K562 (cell line): ENCODE measurements at regions not wholly inside any gene's neighbourhood (a gene's known extent, or its start where the extent isn't known, plus 50 kb on each side); places are given as distances from the start of the nearest gene placed in this dataset.

Experiments used
- ARID3B ChIP-seq: fragments of 250-450 bp; sonication (Bioruptor Pico); IDR thresholded peaks from 2 replicates; pipeline ENCODE4 v1.4.0; 2020; ENCODE audit warnings: borderline replicate concordance
- TF ChIP-seq, protein P1 (sequence below), 3 experiments: IDR thresholded peaks in 2 of 3; conservative IDR thresholded peaks in 1 of 3; 2 replicates each; pipeline ENCODE4 v1.5.1; 2011 to 2012; ENCODE audit warnings: low read length in 3 of 3, mild to moderate bottlenecking in 3 of 3, control low read depth in 2 of 3, improper control_type of control experiment in 1 of 3, inconsistent platforms in 1 of 3, low read depth in 1 of 3, mixed read lengths in 1 of 3, moderate library complexity in 1 of 3; ENCODE audit not compliant: insufficient read depth in 2 of 3

DNA sequence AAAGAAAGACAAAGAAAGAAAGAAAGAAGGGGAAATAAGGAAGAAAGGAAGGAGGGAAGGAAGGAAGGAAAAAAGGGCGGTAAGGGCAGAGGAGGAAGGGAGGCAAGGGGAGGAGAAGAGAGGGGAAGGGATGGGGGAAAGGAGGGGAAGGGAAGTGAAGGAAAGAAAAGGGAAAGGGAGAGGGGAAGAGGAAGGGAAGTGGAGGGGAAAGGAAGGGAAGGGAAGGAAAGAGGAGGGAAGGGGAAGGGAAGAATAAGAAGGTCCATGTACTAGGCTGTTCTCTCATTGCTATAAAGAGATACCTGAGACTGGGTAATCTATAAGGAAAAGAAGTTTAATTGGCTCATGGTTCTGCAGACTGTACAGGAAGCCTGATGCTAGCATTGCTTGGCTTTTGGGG is 217.1 kb downstream of the ENC1 start:
- TF ChIP-seq, protein P1, sequence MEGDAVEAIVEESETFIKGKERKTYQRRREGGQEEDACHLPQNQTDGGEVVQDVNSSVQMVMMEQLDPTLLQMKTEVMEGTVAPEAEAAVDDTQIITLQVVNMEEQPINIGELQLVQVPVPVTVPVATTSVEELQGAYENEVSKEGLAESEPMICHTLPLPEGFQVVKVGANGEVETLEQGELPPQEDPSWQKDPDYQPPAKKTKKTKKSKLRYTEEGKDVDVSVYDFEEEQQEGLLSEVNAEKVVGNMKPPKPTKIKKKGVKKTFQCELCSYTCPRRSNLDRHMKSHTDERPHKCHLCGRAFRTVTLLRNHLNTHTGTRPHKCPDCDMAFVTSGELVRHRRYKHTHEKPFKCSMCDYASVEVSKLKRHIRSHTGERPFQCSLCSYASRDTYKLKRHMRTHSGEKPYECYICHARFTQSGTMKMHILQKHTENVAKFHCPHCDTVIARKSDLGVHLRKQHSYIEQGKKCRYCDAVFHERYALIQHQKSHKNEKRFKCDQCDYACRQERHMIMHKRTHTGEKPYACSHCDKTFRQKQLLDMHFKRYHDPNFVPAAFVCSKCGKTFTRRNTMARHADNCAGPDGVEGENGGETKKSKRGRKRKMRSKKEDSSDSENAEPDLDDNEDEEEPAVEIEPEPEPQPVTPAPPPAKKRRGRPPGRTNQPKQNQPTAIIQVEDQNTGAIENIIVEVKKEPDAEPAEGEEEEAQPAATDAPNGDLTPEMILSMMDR (IDR thresholded peaks at IDR 0.05 in 2 of 3, conservative IDR thresholded peaks at IDR 0.05 in 1 of 3; ENCODE audit: insufficient read depth in 2 of 3, low read depth in 1 of 3, low read length in 3 of 3) = no peak
- no peak for TF ChIP-seq ARID3B
